GM19468 (cell line): ENCODE measurements at regions not wholly inside any gene's neighbourhood (a gene's known extent, or its start where the extent isn't known, plus 50 kb on each side); places are given as distances from the start of the nearest gene placed in this dataset.

ENCODE experiments used
- ATAC-seq: cut with Tn5 transposase; IDR thresholded peaks from one replicate; pipeline ENCODE4 v1.9.1; 2021; ENCODE audit warnings: mild to moderate bottlenecking, moderate library complexity, moderate number of reproducible peaks; ENCODE audit not compliant: unreplicated experiment; ENCODE audit errors: extremely low read depth

DNA sequence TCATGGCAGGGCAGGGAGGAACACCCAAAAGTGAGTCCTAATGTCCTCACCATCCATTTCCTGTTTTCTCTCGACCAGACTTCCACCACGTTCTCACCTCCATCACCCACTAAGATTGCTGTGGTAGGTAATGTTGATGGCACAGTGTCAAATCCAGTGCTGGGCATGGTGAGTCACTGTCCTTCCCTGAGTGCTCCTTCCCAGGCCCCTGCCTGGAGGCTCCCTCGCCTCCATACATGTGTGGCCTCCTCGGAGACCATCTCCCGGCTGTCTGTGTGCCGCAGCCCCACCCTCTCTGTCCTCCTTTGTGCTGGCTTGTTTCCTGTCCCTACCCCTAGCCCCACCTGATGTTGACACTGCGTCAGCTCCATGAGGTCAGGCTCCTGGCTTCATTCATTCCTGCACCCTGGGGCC, 177.5 kb downstream of the SYK start:
- no peak for ATAC-seq

DNA sequence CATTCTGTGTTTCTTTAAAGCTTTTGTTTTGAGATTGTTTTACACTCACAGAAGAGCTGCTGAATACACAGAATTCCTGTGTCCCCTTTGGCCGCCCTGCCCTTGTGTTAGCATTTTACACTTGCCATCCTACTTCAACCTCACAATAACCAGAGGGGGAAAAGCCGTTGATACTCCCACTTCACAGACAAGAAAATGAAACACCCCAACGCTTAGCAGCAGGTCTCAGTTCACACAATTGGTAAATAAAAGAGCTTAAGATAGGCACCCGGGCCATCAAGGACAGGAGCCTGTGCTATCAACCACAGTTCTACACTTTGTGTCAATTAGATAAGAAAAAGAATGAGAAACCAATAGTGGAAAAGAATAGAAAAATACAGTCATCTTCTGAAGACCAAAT, 178.0 kb downstream of the SYK start:
- ATAC-seq: no peak

DNA sequence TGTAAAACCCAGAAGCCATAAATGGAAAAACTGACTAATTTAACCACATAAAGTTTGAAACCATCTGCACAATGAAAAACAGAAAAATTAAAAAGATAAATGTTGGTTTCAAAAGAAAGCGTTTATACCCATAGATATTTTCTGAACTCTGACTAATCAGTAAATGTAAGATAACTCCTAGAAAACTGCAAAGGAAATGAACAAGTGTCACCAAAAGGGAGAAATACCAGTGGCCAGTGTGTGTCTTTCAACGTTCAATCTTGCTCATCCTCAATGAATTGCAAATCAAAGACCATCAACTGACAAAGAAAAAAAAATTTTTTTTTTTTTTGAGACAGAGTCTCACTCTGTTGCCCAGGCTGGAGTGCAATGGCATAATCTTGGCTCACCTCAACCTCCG, 180.1 kb downstream of the SYK start:
- no peak for ATAC-seq

DNA sequence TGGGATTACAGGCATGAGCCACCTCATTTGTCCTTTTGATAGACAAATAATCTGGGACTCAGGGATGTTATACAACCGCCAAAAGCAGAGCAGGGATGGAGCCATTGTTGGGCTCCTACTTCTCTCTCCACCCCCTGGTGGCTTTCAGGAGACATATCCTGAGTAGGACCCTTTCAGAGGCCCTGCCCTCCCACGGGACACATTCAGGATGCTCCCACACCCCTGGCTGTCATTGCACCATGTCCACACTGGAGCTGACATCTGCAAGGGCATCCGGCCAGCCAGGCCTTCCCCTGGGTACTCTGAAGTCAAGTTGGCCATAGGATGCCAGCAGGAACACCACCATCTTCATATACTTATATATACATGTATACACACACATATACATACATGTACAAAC, 181.8 kb downstream of the SYK start:
- ATAC-seq: no peak

DNA sequence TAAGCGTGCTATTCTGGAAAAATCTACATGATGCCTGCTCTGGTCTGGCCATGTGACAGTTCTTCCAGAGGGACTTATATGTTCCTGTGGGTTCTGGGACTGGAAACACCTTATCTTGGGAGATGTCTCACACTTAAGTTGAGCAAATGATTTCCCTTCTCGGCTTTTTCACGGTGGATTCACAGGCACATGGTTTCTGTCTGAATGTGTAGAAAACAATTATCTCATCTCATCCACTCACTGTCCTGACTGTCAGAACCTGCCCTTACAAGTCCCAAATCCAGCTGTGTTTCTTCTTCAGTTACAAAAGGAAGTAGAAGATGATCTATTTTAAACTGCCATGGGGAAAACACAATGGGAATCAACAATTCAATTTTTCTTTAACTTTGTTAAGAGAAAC, 184.0 kb downstream of the SYK start:
- no peak for ATAC-seq

DNA sequence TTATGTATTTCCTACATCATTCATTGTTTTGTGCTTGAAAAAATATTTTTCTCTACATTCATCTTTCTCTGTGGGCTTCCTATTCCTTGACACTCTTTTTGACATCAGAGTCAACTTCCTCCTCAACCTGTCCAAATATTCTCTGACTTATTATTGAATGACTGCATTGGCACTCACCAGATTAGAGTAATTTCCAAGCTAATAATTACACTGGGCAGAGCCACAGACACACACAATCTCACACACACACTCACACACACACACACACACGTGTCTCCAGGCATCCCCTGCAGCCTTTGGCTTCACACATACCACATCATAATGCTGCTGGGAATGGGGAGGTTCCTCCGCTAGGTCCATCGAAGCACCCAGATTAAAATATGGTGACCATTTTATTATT, 184.5 kb downstream of the SYK start:
- ATAC-seq: no peak

DNA sequence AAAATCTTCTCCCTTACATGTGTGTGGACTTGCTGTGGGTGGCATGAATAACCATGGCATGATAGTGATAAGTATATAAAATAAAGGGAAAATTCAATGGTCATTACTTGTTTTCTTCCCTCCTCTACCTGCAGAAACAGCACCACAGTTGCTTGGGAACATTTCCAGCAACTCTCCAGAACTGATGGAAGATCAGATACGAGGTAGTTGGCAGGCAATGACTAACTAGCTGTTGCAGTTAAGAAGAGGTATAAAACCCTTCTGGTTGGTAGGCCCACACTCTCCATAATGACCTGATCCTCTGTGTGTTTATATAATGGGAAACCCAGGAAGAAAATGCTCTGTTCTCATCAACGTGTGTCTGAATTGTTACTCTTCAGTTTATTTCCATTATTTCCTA, 185.9 kb downstream of the SYK start:
- ATAC-seq: no peak

DNA sequence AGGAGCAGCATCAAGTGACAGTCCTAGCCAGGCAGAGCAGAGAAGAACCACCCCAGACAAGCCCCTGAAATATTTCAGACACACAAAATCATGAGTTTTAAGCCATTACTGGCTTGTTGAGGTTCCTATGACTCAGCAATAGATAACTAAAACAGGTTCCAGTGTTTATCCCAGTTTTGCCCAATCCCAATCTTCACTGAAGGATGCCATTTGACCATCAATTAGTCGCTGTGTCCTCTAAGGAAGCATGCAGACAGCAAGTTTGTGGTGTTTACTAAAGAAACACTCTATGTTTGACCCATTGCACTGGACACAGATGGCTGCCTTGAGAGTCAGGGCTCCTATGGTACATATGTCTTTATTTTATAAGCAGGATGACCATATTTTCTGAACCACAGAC, 186.7 kb downstream of the SYK start:
- no peak for ATAC-seq

DNA sequence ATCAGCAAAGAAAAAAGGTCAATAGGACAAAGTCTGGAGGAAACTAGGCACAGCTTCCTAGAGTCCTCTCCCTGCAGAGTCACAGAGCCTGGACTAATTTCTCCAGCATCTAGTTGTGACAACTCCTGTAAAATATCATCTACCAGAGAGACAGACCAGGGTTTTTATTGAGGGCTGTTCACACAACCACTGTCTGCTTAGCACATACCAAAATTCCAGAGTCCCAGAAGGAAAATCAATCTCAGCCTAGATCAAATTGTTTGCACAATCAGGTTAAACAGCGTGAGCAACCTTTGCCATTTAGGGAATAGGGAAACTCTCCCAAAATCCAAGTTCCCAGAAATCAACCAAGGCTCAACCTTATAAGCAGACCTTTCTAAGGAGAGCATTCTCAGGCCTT, 190.3 kb downstream of the SYK start:
- no peak for ATAC-seq

DNA sequence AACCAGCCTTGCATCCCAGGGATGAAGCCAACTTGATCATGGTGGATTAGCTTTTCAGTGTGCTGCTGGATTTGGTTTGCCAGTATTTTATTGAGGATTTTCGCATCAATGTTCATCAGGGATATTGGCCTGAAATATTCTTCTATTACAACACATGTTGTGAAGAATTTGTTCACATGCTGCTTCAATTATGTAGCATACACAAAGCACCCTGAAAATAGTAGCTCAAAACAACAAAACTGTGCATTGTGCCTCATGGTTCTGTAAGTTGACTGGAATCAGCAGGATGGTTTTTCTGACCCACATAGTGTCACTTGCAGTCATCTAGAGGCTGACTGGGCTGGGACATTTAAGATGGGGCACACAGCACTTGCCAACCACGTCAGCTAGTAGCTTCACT, 193.9 kb downstream of the SYK start:
- no peak for ATAC-seq

DNA sequence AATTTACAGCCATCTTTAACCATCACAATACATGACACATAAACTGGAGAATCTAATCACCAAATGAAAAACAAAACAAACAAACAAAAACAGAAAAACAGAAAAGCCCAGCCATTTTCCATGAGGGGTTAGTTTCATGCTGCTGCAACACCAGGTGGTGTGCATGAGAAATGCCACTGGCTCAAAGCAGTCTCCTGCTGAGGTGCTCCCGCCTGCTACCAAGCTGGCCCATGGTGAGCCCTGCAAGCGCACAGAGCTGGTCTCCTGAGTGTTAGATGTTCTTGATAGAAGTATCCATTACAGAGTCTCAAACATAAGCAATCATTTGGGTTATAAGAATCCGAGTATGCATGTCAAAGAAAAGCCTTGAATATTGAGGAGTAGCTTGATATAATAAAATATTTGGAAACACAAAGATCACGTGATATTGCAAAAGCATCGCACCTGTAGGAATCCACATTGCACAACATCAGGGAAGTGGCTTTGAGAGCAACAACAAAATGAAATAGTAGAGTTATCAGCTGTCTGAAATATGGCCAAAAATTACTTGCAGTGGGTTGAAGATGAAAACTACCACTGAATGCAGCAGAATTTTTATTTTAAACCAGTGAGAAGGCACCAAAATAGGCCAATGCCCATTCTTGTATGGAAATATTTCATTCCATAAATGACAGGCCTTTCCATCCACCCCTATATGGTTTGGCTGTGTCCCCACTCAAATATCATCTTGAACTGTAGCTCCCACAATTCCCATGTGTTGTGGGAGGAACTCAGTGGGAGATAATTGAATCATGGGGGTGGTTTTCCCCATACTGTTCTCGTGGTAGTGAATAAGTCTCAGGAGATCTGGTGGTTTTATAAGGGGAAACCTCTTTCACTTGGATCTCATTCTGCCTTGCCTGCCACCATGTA, 194.8 kb downstream of the SYK start:
- ATAC-seq: no peak

DNA sequence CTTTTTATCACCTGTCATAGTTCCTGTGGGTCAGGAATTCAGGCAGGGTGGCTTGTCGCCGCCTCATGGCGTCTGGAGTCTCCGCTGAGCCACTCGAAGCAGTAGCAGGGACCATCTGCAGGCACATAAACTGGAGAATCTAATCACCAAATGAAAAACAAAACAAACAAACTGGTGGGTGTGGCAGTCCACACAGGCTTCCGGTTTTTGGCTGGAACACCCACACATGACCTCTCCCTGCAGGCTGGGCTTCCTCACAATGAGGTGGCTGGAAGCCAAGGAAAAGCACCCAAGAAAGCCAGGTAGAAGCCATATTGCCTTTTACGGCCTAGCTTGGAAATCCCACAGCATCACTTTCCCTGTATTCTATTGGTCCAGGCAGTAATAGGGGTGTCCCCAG, 197.0 kb downstream of the SYK start:
- ATAC-seq: no peak

DNA sequence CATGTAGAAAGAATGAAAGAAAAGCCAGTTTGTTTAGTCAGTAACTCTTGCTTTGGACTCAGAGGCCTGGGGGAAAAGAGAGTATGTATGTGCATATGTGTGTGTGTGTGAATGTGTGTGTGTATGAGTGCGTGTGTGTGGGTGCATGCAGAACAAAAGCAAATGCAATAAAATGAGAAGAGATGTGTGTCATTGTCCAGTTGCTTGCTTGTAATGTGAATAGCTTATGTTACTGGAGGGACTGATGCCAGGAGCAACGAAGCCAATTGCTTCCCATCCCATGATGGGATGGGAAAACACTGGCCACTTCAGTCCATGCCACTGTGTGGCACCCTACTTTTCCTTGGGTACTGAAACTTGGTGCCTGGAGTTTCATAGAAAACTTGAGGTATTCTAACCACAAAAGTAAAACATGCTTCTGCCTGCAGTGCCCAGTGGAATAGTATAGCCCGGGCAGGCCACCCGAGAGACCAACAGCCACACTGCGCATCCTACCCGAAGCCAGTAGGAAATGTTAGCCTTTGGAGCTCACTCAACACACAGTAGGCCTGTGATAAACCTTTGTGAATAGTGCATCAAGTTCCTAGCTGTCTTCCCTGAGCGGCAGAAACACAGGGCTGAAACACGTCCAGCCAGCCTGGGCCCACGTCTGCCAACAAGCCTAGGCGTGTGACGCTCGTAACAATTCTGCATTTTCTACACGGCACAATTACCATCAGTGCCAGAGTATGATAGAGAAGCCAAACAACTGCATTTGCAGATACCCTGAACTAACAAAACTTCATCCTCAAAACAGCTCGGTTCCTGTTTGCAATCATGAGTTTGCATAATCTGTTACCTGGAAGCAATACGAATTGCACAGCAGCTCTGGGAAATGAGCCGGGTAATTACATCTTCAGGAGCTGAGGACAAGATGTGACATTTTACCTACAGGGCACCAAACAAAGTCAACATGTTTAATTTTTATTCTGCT, 198.1 kb downstream of the SYK start:
- ATAC-seq: no peak

DNA sequence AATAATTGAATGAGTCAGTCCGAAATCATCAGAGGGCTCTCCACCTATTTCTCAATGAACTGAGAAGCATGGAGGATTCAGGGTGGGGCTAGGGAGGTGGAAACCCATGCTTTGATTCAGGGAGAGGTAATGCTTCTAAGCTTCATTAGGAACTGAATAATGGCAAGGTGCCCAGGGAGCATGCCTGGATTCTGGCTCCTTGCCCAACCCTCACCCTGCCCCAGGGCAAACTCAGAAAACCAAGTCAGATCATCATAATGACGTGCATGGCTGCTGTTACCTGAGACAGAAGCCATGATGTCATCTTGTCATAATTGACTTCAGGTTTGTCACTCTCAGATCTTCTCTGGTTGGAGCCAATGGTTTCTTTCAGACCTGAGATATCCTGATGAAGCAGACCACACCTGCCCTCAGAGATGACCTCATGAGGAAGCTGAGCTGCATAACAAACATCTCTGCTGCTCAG, 199.6 kb downstream of the SYK start:
- no peak for ATAC-seq

DNA sequence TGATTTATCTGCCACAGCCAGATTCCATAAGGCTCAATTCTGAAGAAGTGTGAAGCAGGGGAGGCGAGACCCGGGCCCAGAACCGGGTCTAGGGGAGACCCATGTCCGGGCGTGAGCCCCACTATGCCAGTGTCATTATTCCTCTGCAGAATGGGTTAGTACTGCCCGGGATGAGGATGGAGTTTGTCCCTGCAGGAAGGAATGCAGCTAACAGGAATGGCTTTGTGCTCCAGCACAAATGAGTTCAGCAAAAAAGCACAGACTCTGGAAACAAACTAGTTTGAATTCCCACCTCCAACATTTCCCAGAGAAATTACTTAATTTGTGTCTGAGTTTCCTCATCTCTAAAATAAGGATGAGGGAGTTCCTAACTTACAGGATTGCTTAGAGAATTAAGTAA, 202.9 kb downstream of the SYK start:
- no peak for ATAC-seq

DNA sequence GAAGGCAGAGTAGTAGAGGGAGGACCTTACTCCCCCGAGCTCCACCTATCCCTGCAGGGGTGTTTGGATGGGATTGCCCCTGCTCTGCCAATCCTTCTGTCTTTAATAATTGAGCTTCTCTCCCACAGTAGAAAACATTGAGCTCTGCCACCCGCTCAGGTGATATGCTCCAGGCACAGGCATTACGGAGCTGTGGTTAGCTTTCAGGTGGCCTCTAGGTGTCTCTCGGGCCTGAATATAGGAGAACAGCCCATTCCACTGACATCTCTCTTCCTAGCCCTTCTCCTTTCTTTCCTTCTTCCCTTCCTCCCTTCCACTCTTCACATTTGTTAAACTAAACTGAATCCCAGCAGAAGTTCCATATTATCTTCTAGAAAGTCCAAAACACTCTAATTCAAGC, 203.4 kb downstream of the SYK start:
- no peak for ATAC-seq

DNA sequence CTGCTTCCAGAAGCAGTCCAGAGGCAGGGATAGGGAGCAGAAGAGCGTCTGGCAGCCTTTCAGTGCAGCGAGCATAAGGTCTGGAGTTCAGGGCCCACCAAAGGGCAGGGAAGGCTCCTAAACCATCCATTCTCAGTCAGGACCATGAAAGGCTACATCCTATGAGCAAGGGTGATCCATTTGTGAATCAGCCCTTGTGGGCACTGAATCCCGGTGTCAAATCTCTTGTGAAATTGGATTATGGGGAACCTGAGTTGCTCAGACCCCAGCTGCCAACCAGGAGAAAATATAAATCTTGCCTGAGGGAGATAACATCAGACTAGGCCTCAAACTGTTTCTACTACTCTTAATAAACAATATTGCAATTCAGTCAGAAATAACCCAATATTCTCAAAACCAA, 204.4 kb downstream of the SYK start:
- ATAC-seq: no peak

DNA sequence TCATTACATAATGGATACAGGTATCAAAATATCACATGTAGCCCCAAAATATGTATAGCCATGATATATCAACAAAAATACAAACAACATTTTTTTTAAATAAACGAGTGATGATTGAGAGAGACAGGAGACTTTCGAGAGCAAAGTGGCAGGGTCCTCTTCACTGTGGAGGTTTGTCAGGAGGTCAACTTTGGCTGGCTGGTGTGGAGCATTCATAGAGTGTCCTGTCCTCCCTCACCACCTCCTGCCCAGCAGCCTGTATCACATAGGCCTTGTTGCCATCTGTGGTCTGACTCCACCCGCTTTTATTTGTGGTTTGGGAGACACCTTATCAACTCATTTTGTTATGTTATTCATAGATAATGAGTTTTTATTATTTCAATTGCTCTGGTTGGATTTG, 206.9 kb downstream of the SYK start:
- no peak for ATAC-seq

DNA sequence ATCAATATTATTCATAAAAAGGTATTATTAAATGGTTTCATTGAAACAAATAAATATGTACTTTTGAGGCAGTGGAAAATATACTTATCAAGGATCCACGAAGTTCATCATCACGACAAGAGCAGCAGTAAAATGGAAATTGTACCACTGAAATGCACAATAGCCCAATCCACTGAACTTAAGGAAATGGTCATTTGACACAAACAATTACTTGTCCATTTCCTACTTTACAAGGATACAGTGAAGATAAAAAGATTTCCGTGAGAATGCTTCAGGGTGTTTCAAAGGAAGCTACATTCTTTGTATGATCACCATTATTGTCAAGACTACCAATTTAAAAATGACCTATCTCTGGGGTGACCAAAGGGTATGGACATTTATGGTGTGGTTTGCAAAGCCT, 210.3 kb downstream of the SYK start:
- ATAC-seq: no peak

DNA sequence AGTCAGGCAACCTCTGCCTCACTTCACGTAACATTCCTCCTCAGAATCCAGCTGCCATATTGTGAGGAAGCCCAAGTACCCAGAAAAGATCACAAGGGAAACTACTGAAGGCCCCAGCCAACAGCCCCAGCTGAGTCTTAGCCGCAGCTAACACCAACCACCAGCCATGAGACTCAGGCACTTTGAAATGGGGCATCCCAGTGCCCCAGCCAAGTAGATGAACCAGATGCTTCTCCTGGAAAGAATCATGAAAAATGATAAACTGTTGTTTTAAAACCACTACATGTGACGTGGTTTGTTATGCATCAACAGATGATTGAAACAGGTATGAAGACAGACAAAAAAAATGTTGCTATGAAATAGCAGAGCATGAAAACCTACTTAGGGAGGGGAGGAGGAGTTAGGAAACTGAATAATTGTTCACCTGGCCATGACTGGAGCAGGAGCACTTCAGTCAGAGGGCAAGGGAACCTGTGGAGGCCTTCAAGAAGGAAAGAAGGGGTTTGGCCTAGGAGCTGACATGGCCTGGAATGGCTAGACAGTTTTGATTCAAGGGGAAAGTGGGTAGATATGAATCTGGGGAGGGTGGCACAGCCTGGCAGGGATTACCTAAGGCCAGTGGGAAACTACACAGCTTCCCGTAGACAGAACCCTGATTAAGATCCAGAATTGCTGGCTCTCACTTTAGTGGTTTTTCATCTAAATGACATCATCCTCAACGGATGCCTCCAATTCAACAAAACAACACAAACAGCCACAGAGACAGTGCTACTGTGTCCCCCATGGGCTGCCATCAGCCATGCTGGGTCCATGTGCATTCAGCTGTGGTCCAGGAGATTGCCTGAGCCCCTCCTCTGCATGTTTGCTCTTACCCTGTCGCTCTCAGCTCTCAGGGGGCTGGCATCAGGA, 211.6 kb downstream of the SYK start:
- no peak for ATAC-seq
